ENCODE measurements at regions not wholly inside any gene's neighbourhood (a gene's known extent, or its start where the extent isn't known, plus 50 kb on each side); places are given as distances from the start of the nearest gene placed in this dataset.

DNA sequence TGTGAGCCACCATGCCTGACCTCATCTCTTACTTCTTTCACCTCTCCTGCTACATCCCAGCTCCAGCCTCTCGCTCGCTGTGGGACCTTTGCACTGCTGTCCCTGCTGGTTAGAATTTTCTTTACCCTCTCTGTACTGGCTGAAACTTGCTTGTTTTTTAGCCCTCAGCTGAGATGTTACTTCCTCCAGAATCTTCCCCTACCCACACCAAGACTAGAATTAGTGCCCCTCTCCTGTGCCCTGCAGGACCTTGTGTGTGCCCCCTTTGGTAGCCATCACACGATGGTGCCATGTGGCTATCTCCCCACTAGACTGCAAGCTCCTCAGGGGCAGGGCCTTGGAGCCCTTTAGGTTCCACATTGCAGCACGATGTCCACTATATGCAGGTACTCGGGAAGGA, 84.1 kb downstream of the AIPL1 start:
- TF ChIP-seq POLR2A (IDR thresholded peaks at IDR 0.05; ENCODE audit: extremely low read depth, insufficient read length) (no peak), MYC (IDR thresholded peaks at IDR 0.05; ENCODE audit: low read depth, low read length) (no peak)
- TF ChIP-seq, protein P1, sequence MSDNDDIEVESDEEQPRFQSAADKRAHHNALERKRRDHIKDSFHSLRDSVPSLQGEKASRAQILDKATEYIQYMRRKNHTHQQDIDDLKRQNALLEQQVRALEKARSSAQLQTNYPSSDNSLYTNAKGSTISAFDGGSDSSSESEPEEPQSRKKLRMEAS (IDR thresholded peaks at IDR 0.05; ENCODE audit: low read depth, low read length) = no peak
- TF ChIP-seq, protein P2, sequence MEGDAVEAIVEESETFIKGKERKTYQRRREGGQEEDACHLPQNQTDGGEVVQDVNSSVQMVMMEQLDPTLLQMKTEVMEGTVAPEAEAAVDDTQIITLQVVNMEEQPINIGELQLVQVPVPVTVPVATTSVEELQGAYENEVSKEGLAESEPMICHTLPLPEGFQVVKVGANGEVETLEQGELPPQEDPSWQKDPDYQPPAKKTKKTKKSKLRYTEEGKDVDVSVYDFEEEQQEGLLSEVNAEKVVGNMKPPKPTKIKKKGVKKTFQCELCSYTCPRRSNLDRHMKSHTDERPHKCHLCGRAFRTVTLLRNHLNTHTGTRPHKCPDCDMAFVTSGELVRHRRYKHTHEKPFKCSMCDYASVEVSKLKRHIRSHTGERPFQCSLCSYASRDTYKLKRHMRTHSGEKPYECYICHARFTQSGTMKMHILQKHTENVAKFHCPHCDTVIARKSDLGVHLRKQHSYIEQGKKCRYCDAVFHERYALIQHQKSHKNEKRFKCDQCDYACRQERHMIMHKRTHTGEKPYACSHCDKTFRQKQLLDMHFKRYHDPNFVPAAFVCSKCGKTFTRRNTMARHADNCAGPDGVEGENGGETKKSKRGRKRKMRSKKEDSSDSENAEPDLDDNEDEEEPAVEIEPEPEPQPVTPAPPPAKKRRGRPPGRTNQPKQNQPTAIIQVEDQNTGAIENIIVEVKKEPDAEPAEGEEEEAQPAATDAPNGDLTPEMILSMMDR (IDR thresholded peaks at IDR 0.05; ENCODE audit: low read depth, low read length) = no peak

Measured in NB4 (cell line).